SK-N-SH (cell line): ENCODE measurements at regions not wholly inside any gene's neighbourhood (a gene's known extent, or its start where the extent isn't known, plus 50 kb on each side); places are given as distances from the start of the nearest gene placed in this dataset.
A peak's percentile ranks its signal among the peaks of the same experiment; 100 is the strongest.

Experiments
- CTCF ChIA-PET: fragments of 300-600, 350-600 bp; formaldehyde crosslinking; extraction: SDS; loops from one replicate; lab custom pipeline; 2021; lab: Yijun Ruan, JAX
- POLR2A ChIA-PET: fragments of 350-600 bp; sonication (Branson Sonifier 250); formaldehyde crosslinking; extraction: SDS; loops from one replicate; lab custom pipeline; 2020; ENCODE audit warnings: antibody characterized with exemption, inconsistent platforms; lab: Yijun Ruan, JAX
- DNase-seq: peaks from one replicate; pipeline ENCODE4 v3.0.0; 2012
- H2AFZ ChIP-seq: fragments of 200-600 bp; sonication (generic); 2 replicates; pipeline ENCODE4 v1.8.1; 2016; ENCODE audit warnings: antibody characterized with exemption, mild to moderate bottlenecking, low read depth
- H3F3A ChIP-seq: fragments of 200-600 bp; sonication (generic); replicated peaks from 2 replicates; pipeline ENCODE3; 2016; ENCODE audit warnings: antibody characterized with exemption, mild to moderate bottlenecking; ENCODE audit not compliant: insufficient read depth
- H3K27ac ChIP-seq, 2 experiments: fragments of 200-500 bp in 1 of 2; fragments of 200-600 bp in 1 of 2; sonication (Bioruptor generic) in 1 of 2; sonication (generic), shearing (Covaris generic) in 1 of 2; 2 replicates each; pipeline versions ENCODE4 v1.5.1 to v1.6.1; 2014 to 2016; ENCODE audit warnings: low read depth in 2 of 2, inconsistent platforms in 1 of 2, low read length in 1 of 2, mild to moderate bottlenecking in 1 of 2, mixed read lengths in 1 of 2
- H3K27me3 ChIP-seq: fragments of 200-600 bp; sonication (generic), shearing (Covaris generic); 2 replicates; pipeline ENCODE4 v1.6.1; 2016; ENCODE audit warnings: mixed run types; ENCODE audit not compliant: insufficient read depth
- H3K36me3 ChIP-seq, 2 experiments: fragments of 200-500 bp in 1 of 2; fragments of 200-600 bp in 1 of 2; sonication (Bioruptor generic) in 1 of 2; sonication (generic) in 1 of 2; replicated peaks in 1 of 2; 2 replicates each; pipeline versions ENCODE3 to v1.5.1; 2014 to 2016; ENCODE audit warnings: low read length in 1 of 2, mild to moderate bottlenecking in 1 of 2; ENCODE audit not compliant: insufficient read depth in 2 of 2, control insufficient read depth in 1 of 2
- H3K4me1 ChIP-seq, 2 experiments: fragments of 200-500 bp in 1 of 2; fragments of 200-600 bp in 1 of 2; sonication (Bioruptor generic) in 1 of 2; sonication (generic), shearing (Covaris generic) in 1 of 2; 2 replicates each; pipeline versions ENCODE4 v1.5.1 to v1.6.1; 2014 to 2016; ENCODE audit warnings: low read depth in 1 of 2, low read length in 1 of 2, mixed run types in 1 of 2; ENCODE audit not compliant: insufficient read depth in 2 of 2, control insufficient read depth in 1 of 2
- H3K4me2 ChIP-seq: fragments of 200-600 bp; sonication (generic), shearing (Covaris generic); 2 replicates; pipeline ENCODE4 v1.6.1; 2017; ENCODE audit warnings: mixed run types
- H3K4me3 ChIP-seq, 2 experiments: fragments of 200-500 bp in 1 of 2; fragments of 200-600 bp in 1 of 2; sonication (Bioruptor generic) in 1 of 2; sonication (generic), shearing (Covaris generic) in 1 of 2; 2 replicates each; pipeline versions ENCODE4 v1.5.1 to v1.8.1; 2014 to 2016; ENCODE audit warnings: low read depth in 2 of 2, inconsistent platforms in 1 of 2, low read length in 1 of 2, mild to moderate bottlenecking in 1 of 2, mixed read lengths in 1 of 2, moderate library complexity in 1 of 2
- H3K79me2 ChIP-seq: fragments of 200-600 bp; sonication (generic); 2 replicates; pipeline ENCODE4 v1.8.1; 2017; ENCODE audit warnings: mild to moderate bottlenecking; ENCODE audit not compliant: insufficient read depth
- H3K9ac ChIP-seq: fragments of 200-600 bp; sonication (generic); 2 replicates; pipeline ENCODE4 v1.6.1; 2017; ENCODE audit warnings: mixed run types
- H3K9me2 ChIP-seq: fragments of 200-600 bp; sonication (generic); 2 replicates; pipeline ENCODE4 v1.6.1; 2017; ENCODE audit warnings: mixed run types
- H3K9me3 ChIP-seq: fragments of 200-600 bp; sonication (generic); 2 replicates; pipeline ENCODE4 v1.6.1; 2017; ENCODE audit warnings: mixed run types, mild to moderate bottlenecking, moderate library complexity
- H4K20me1 ChIP-seq: fragments of 200-600 bp; sonication (generic); 2 replicates; pipeline ENCODE4 v1.6.1; 2017; ENCODE audit warnings: mild to moderate bottlenecking, mixed run types; ENCODE audit not compliant: insufficient read depth
- CTCF ChIP-seq: fragments of 200-600 bp; sonication (generic); IDR thresholded peaks from 2 replicates; pipeline ENCODE4 v1.6.1; 2017; ENCODE audit warnings: antibody characterized with exemption, mild to moderate bottlenecking, moderate library complexity
- ELF1 ChIP-seq: IDR thresholded peaks from 2 replicates; pipeline ENCODE4 v1.4.0; 2012
- EP300 ChIP-seq, 2 experiments: IDR thresholded peaks; 2 replicates each; pipeline versions ENCODE4 v1.4.0 to v1.6.1; 2012; ENCODE audit warnings: borderline replicate concordance in 1 of 2, low read depth in 1 of 2, low read length in 1 of 2
- FOSL2 ChIP-seq: IDR thresholded peaks from 2 replicates; pipeline ENCODE4 v1.4.0; 2012; ENCODE audit warnings: low read depth, mild to moderate bottlenecking, moderate library complexity, borderline replicate concordance
- FOXM1 ChIP-seq: IDR thresholded peaks from 2 replicates; pipeline ENCODE4 v1.4.0; 2012; ENCODE audit warnings: low read depth, mild to moderate bottlenecking
- JUND ChIP-seq: IDR thresholded peaks from 2 replicates; pipeline ENCODE4 v1.4.0; 2012
- MAX ChIP-seq: IDR thresholded peaks from 2 replicates; pipeline ENCODE4 v1.4.0; 2012; ENCODE audit warnings: low read depth
- MEF2A ChIP-seq: IDR thresholded peaks from 2 replicates; pipeline ENCODE4 v1.4.0; 2012; ENCODE audit warnings: low read depth, borderline replicate concordance
- NFIC ChIP-seq: IDR thresholded peaks from 2 replicates; pipeline ENCODE4 v1.4.0; 2012; ENCODE audit warnings: borderline replicate concordance
- NRF1 ChIP-seq: IDR thresholded peaks from 2 replicates; pipeline ENCODE4 v1.6.1; 2012; ENCODE audit warnings: low read depth, mild to moderate bottlenecking, low read length
- PBX3 ChIP-seq: IDR thresholded peaks from 2 replicates; pipeline ENCODE4; 2012
- POLR2AphosphoS5 ChIP-seq: IDR thresholded peaks from 2 replicates; pipeline ENCODE4 v1.6.1; 2012; ENCODE audit warnings: low read depth, low read length
- REST ChIP-seq: IDR thresholded peaks from 2 replicates; pipeline ENCODE4 v1.6.1; 2012; ENCODE audit warnings: mild to moderate bottlenecking, low read depth, low read length, moderate library complexity
- RFX5 ChIP-seq: IDR thresholded peaks from 2 replicates; pipeline ENCODE4 v1.6.1; 2012; ENCODE audit warnings: mild to moderate bottlenecking, improper control_type of control experiment, low read length
- RXRA ChIP-seq: IDR thresholded peaks from 2 replicates; pipeline ENCODE4 v1.4.0; 2012; ENCODE audit warnings: low read depth, mild to moderate bottlenecking, borderline replicate concordance
- SIN3A ChIP-seq: IDR thresholded peaks from 2 replicates; pipeline ENCODE4 v1.6.1; 2012; ENCODE audit warnings: low read depth, mild to moderate bottlenecking, low read length, moderate library complexity, borderline replicate concordance
- TAF1 ChIP-seq: IDR thresholded peaks from 2 replicates; pipeline ENCODE4 v1.6.1; 2012; ENCODE audit warnings: low read depth, mild to moderate bottlenecking, low read length, moderate library complexity, borderline replicate concordance
- TCF12 ChIP-seq: IDR thresholded peaks from 2 replicates; pipeline ENCODE4 v1.4.0; 2012
- TEAD4 ChIP-seq: IDR thresholded peaks from 2 replicates; pipeline ENCODE4 v1.4.0; 2012; ENCODE audit warnings: mild to moderate bottlenecking, borderline replicate concordance; ENCODE audit not compliant: insufficient read depth
- USF1 ChIP-seq: IDR thresholded peaks from 2 replicates; pipeline ENCODE4 v1.4.0; 2012; ENCODE audit warnings: low read depth, borderline replicate concordance
- USF2 ChIP-seq: fragments of 150-350 bp; IDR thresholded peaks from 2 replicates; pipeline ENCODE4 v1.6.1; 2017; ENCODE audit warnings: antibody characterized with exemption, low read length, low read depth, borderline replicate concordance
- YY1 ChIP-seq: IDR thresholded peaks from 2 replicates; pipeline ENCODE4 v1.4.0; 2012; ENCODE audit warnings: low read depth, mild to moderate bottlenecking
- ZBTB33 ChIP-seq: IDR thresholded peaks from 2 replicates; pipeline ENCODE4 v1.4.0; 2012; ENCODE audit warnings: low read depth, borderline replicate concordance
- WGBS: methylation state at CpG from one replicate; pipeline ENCODE4 v1.1.6; 2017; ENCODE audit warnings: low lambda C conversion rate; 5-methylcytosine and 5-hydroxymethylcytosine counted together

- ChIA-PET CTCF (interaction anchor here (0.6 kb wide), 1 partner anchor 98 kb away, joined by 3 read pairs; no protein-coding TSS in a partner anchor), POLR2A (no interaction called here)
- peaks cover 15% of the 10 kb centered on the region in 2 experiments; a peak in 3 of 4 replicates for H3K4me1 ChIP-seq
- WGBS, result 11% methylated on average over 3 of the region's 3 CpGs
- no peaks in the 10 kb centered on the region for H3K9me3 ChIP-seq
- H3K27ac ChIP-seq, result peak overlapping the region; percentile 34 to 64; a peak in 3 of 4 replicates
- H4K20me1 ChIP-seq, result no peaks in the 10 kb centered on the region
- peak overlapping the region; percentile 54; the same call in 1 of the 2 replicates for H3K4me2 ChIP-seq
- no peak for DNase-seq
- peak overlapping the region; percentile 42; the same call in 1 of the 2 replicates for H2AFZ ChIP-seq
- H3K36me3 ChIP-seq, result no peaks in the 10 kb centered on the region
- no peak overlapping the region for H3K9ac ChIP-seq
- H3K4me3 ChIP-seq, result no peak overlapping the region; a peak in 1 of 4 replicates
- H3K9me2 ChIP-seq, result no peaks in the 10 kb centered on the region
- H3K27me3 ChIP-seq, result no peaks in the 10 kb centered on the region
- H3K79me2 ChIP-seq, result no peaks in the 10 kb centered on the region
- H3F3A ChIP-seq, result peaks cover 21% of the 10 kb centered on the region
- no peak for TF ChIP-seq YY1
- 0 out of 2 replicates have a peak, but pooled peaks have one; percentile 12 for TF ChIP-seq ELF1
- TF ChIP-seq ZBTB33, result peak; percentile 53; the same call in 1 of the 2 replicates
- TF ChIP-seq MAX, result peak; percentile 29; the same call in 1 of the 2 replicates
- no peak for TF ChIP-seq REST
- TF ChIP-seq FOXM1, result peak; percentile 81
- TF ChIP-seq USF2, result no peak
- TF ChIP-seq USF1, result no peak
- peak; percentile 92 for TF ChIP-seq TCF12
- TF ChIP-seq SIN3A, result no peak
- TF ChIP-seq CTCF, result no peak
- peak; percentile 63 for TF ChIP-seq MEF2A
- TF ChIP-seq EP300 (IDR thresholded peaks at IDR 0.05; ENCODE audit: borderline replicate concordance in 1 of 2, low read depth in 1 of 2, low read length in 1 of 2), result peak in 1 of 2 experiments; percentile 90; a peak in 2 of 4 replicates
- peak; percentile 96 for TF ChIP-seq JUND
- peak; percentile 63 for TF ChIP-seq FOSL2
- TF ChIP-seq RFX5, result no peak
- peak; percentile 55; the same call in 1 of the 2 replicates for TF ChIP-seq POLR2AphosphoS5
- peak; percentile 86; the same call in 1 of the 2 replicates for TF ChIP-seq RXRA
- peak; percentile 81 for TF ChIP-seq TEAD4
- TF ChIP-seq NRF1, result no peak
- TF ChIP-seq PBX3, result peak; percentile 95
- TF ChIP-seq NFIC, result peak; percentile 80
- no peak for TF ChIP-seq TAF1
Observed at GRCh38 chr18:55090564-55091188, 131.4 kb upstream of the CCDC68 start.
